ENCODE measurements at regions not wholly inside any gene's neighbourhood (a gene's known extent, or its start where the extent isn't known, plus 50 kb on each side); places are given as distances from the start of the nearest gene placed in this dataset.

DNA sequence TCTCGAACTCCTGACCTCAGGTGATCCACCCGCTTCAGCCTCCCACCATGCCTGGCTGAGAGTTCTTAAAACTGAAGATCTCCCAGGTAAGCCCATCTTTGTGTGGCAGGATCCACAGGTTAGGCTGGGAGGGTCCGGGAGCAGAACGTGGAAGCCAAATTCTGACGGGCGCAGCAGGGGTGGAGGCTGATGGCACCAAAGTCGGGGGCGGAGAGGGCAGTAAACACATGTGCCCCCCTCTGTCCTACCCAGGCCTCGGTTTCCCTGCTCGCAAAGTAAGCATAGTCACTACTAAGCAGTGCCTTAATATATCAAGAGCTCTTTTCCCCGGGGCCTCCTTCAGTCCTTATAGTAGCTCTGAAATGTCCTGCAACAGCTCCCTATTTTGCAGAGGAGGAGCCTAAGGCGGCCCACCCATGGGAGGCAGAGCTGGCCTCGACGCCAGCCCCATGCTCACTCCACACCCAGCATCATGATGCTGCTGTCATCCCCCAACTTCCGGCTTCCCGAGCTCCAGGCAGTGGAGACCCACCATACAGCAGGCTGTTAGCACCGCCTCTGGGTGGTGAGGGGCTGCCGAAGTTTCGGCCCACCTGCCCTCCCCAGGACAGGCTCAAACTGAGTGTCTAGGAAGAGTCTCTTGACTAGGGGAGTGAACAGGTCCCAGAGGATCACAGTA, 230.0 kb downstream of the CTTN start:
- no peak overlapping the region for H3K4me3 ChIP-seq
- H3K27me3 ChIP-seq = no peaks in the 10 kb centered on the region
- H3K36me3 ChIP-seq = no peaks in the 10 kb centered on the region
- H3K4me1 ChIP-seq = peaks cover 25% of the 10 kb centered on the region
- TF ChIP-seq Cebpa-rat (IDR thresholded peaks at IDR 0.05) = no peak
- no peaks in the 10 kb centered on the region; the same call in 1 of the 2 replicates for H4K20me1 ChIP-seq
- 0 out of 2 replicates have a peak overlapping the region, but pooled peaks have one; percentile 3 for H3K4me2 ChIP-seq
- no peak overlapping the region for H3K9ac ChIP-seq
- no peaks in the 10 kb centered on the region for H3K9me3 ChIP-seq
- H3K27ac ChIP-seq = no peak overlapping the region

DNA sequence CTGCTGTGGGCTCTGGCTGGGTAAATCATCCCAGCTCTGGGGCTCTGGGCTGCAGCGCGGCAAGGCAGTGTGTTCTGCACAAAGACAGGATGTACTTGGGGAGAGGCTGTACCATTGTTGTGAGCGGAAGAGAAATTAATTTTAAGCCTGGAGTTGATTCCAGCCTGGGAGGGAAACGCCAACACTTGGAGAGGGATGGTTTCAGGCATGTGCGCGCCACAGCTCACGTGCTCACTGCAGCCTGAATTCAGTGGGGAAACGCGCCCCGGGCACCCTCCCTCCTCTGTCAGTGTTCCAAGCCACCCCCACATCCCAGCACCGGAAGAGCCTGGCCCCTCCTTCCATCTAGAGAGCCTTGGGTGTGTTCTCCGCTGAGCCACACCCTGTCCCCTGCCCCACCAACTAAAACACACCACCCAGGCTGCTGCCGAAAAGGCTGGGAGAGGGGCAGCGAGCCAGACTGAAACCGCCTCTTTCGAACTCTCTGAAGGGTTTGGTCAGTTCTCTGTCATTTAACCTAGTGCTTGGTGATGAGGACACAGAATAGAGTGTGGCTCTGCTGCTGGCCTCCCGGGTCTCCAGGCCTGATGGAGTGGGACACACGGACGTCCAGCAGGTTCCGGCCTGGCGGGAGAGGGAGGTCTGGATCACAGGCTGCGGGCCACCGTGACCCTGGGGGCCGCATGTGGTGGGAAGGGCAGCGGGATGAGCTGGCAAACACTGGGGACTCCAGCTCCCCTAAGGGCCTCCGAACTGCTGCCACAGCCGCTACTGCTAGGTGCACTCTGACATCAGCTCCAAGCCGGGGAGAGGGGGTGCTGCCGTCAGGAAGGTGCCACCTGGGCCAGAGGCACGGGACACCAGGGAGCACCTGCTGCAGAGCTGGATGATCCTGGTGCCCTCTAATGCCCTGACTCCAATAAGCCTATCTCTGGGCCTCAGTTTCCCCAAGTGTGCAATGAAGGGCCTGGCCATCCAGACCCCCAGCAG, 230.8 kb downstream of the CTTN start:
- no peaks in the 10 kb centered on the region for H3K9me3 ChIP-seq
- H3K4me1 ChIP-seq = peaks cover 17% of the 10 kb centered on the region
- H4K20me1 ChIP-seq = no peaks in the 10 kb centered on the region; the same call in 1 of the 2 replicates
- no peak overlapping the region for H3K4me3 ChIP-seq
- H3K36me3 ChIP-seq = no peaks in the 10 kb centered on the region
- H3K27ac ChIP-seq = no peak overlapping the region
- no peak overlapping the region for H3K9ac ChIP-seq
- TF ChIP-seq Cebpa-rat (IDR thresholded peaks at IDR 0.05) = no peak
- H3K4me2 ChIP-seq = 0 out of 2 replicates have a peak overlapping the region, but pooled peaks have one; percentile 3
- H3K27me3 ChIP-seq = no peaks in the 10 kb centered on the region

DNA sequence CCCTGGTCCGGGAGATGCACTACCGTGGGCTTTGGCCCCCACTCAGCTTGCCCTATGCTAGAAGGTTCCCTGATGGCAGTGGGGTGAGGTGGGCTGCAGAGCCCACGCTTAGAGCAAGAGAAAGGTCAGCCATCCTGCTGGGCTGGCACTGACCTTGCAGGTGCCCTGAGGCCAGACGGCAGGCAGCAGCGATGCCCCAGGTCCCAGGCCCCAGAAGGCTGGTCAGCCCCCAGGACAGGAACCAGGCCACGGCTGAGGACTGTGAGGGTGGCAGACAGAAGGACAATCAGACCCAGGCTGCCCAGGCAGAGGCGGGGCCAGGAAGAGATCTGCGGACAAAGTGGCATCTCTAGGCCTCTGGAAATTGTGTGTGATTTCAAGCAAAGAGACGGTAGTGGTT, 231.7 kb downstream of the CTTN start:
- H3K4me3 ChIP-seq = no peak overlapping the region
- H3K4me2 ChIP-seq = no peak overlapping the region
- H3K9ac ChIP-seq = no peak overlapping the region
- no peak for TF ChIP-seq Cebpa-rat (IDR thresholded peaks at IDR 0.05)
- H3K9me3 ChIP-seq = no peaks in the 10 kb centered on the region
- H3K4me1 ChIP-seq = peaks cover 10% of the 10 kb centered on the region; the same call in 1 of the 2 replicates
- H3K36me3 ChIP-seq = no peaks in the 10 kb centered on the region
- H3K27ac ChIP-seq = no peak overlapping the region
- no peaks in the 10 kb centered on the region for H3K27me3 ChIP-seq
- no peaks in the 10 kb centered on the region for H4K20me1 ChIP-seq

GRCh38 chr11:70630816-70631623, 232.7 kb downstream of the CTTN start:
- H3K27ac ChIP-seq = no peak overlapping the region
- peaks cover 10% of the 10 kb centered on the region; the same call in 1 of the 2 replicates for H3K4me1 ChIP-seq
- no peak overlapping the region for H3K9ac ChIP-seq
- H3K36me3 ChIP-seq = no peaks in the 10 kb centered on the region
- no peaks in the 10 kb centered on the region for H4K20me1 ChIP-seq
- H3K4me2 ChIP-seq = no peak overlapping the region
- H3K9me3 ChIP-seq = no peaks in the 10 kb centered on the region
- H3K27me3 ChIP-seq = no peaks in the 10 kb centered on the region
- H3K4me3 ChIP-seq = no peak overlapping the region
- TF ChIP-seq Cebpa-rat (IDR thresholded peaks at IDR 0.05) = no peak

- no peaks in the 10 kb centered on the region for H3K36me3 ChIP-seq
- no peak overlapping the region for H3K27ac ChIP-seq
- no peaks in the 10 kb centered on the region for H4K20me1 ChIP-seq
- no peak overlapping the region for H3K9ac ChIP-seq
- no peak overlapping the region for H3K4me3 ChIP-seq
- no peaks in the 10 kb centered on the region for H3K9me3 ChIP-seq
- H3K4me1 ChIP-seq = peaks cover 10% of the 10 kb centered on the region; the same call in 1 of the 2 replicates
- no peak for TF ChIP-seq Cebpa-rat (IDR thresholded peaks at IDR 0.05)
- H3K27me3 ChIP-seq = no peaks in the 10 kb centered on the region
- no peak overlapping the region for H3K4me2 ChIP-seq
Observed at GRCh38 chr11:70631624-70632047, 233.3 kb downstream of the CTTN start.

DNA sequence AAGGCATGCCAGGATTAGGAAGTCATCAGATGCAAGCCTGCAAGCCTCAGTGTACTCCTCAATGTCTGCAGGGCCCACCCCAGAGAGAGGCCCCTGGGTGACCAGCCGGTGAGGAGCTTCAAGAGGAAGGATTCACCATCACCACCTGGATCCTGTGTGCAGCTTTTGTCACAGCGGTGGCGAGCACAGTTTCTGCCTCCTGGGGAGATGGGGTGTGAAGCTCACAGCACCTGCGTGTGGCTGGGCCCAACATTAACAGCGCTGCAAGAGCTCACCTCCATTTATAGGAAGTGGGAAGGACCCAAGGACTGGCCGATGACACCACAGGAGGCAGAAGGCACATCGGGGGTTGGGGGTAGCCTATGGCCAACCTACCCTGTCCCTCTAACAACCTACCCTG, 235.3 kb downstream of the CTTN start:
- peaks cover 6% of the 10 kb centered on the region; the same call in 1 of the 2 replicates for H3K4me1 ChIP-seq
- H3K27me3 ChIP-seq = no peaks in the 10 kb centered on the region
- H3K9me3 ChIP-seq = no peaks in the 10 kb centered on the region
- H4K20me1 ChIP-seq = no peaks in the 10 kb centered on the region
- H3K36me3 ChIP-seq = no peaks in the 10 kb centered on the region
- no peak for TF ChIP-seq Cebpa-rat (IDR thresholded peaks at IDR 0.05)
- no peak overlapping the region for H3K4me3 ChIP-seq
- no peak overlapping the region for H3K4me2 ChIP-seq
- no peak overlapping the region for H3K27ac ChIP-seq
- no peak overlapping the region for H3K9ac ChIP-seq

DNA sequence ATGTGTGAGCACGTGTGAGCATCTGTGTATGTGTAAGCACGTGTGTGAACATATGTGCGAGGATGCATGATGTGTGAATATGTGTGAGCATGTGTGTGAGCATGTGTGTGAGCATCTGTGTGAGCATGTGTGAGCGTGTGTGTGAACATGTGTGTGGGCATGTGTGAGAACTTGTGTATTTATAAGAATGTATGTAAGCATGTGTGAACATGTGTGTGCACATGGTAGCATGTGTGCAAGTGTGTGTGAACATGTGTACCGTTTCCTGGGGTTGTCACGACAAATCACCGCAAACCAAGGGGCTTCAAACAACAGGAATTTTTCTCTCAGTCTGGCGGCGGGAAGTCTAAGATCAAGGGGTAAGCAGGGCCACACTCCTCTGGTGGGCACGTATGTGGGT, 238.3 kb downstream of the CTTN start:
- Histone ChIP-seq H3K9ac (no peak overlapping the region), H4K20me1 (no peaks in the 10 kb centered on the region; the same call in 1 of the 2 replicates), H3K4me3 (no peak overlapping the region), H3K27me3 (0 out of 2 replicates have a peak, but pooled peaks cover 5% of the 10 kb centered on the region), H3K4me2 (no peak overlapping the region), H3K27ac (no peak overlapping the region), H3K36me3 (no peaks in the 10 kb centered on the region), H3K9me3 (no peaks in the 10 kb centered on the region), H3K4me1 (no peaks in the 10 kb centered on the region)
- no peak for TF ChIP-seq Cebpa-rat (IDR thresholded peaks at IDR 0.05)

DNA sequence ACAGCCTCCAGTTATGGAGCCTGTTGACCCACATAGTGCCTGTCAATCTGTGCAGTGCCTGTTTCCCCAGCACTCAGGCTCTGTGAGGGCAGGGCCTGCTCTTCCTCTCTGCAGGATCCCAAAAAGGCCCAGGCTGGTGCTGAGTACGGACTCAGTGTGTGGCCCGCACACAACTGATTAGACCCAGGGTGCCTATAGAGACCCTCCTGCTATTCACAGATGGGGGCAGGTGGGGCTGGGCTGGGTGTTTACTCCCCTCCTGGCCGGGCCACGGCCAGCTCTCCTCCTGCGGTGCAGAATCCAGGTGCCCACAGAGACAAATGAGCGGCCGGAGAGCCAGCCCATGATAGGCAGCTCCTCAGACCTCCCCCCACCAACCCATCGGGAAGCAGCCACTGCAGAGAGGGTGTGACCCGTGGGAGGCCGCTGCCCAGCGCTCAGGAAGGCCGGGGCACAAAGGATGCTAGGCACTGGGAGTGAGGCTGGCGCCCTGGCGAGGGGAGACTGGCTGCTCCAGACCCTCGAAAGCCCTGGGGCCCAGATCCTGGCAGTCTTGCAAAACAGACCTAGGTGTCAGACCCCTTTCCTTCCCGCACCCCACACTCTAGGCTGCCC, 239.0 kb downstream of the CTTN start:
- no peak overlapping the region for H3K4me3 ChIP-seq
- H3K4me1 ChIP-seq = peaks cover 3% of the 10 kb centered on the region; the same call in 1 of the 2 replicates
- H3K9me3 ChIP-seq = no peaks in the 10 kb centered on the region
- no peaks in the 10 kb centered on the region; the same call in 1 of the 2 replicates for H4K20me1 ChIP-seq
- no peak overlapping the region for H3K4me2 ChIP-seq
- no peak for TF ChIP-seq Cebpa-rat (IDR thresholded peaks at IDR 0.05)
- no peak overlapping the region for H3K9ac ChIP-seq
- H3K36me3 ChIP-seq = no peaks in the 10 kb centered on the region
- 0 out of 2 replicates have a peak, but pooled peaks cover 7% of the 10 kb centered on the region for H3K27me3 ChIP-seq
- H3K27ac ChIP-seq = no peak overlapping the region

Measured in BLaER1 (cell line).